Endothelial cell of umbilical vein (primary cell): ENCODE measurements at regions not wholly inside any gene's neighbourhood (a gene's known extent, or its start where the extent isn't known, plus 50 kb on each side); places are given as distances from the start of the nearest gene placed in this dataset.

Experiments
- CTCF ChIP-seq, 2 donors: IDR thresholded peaks; 1 replicate in 1 of 2; 2 replicates in 1 of 2; pipeline ENCODE4 v1.5.1; 2011; ENCODE audit warnings: low read length in 2 of 2, mild to moderate bottlenecking in 2 of 2, moderate library complexity in 2 of 2, control low read depth in 1 of 2, inconsistent platforms in 1 of 2, low read depth in 1 of 2; ENCODE audit not compliant: insufficient read depth in 1 of 2; ENCODE audit errors: extremely low read depth in 1 of 2
- EZH2 ChIP-seq: IDR thresholded peaks from 2 replicates; pipeline ENCODE4 v1.6.1; 2012; ENCODE audit warnings: borderline replicate concordance, low read depth, mild to moderate bottlenecking, moderate library complexity, low read length, inconsistent platforms; ENCODE audit not compliant: severe bottlenecking
- FOS ChIP-seq: IDR thresholded peaks from 2 replicates; pipeline ENCODE4 v1.6.1; 2011; ENCODE audit warnings: mild to moderate bottlenecking, low read length, moderate library complexity, borderline replicate concordance; ENCODE audit not compliant: insufficient read depth
- GATA2 ChIP-seq: IDR thresholded peaks from 2 replicates; pipeline ENCODE4 v1.7.0; 2011; ENCODE audit warnings: low read depth, mild to moderate bottlenecking, moderate library complexity, mixed read lengths, low read length; ENCODE audit not compliant: insufficient read length, insufficient read depth
- JUN ChIP-seq: IDR thresholded peaks from 2 replicates; pipeline ENCODE4 v1.6.1; 2011; ENCODE audit warnings: borderline replicate concordance, low read depth; ENCODE audit not compliant: insufficient read length, insufficient read depth
- MAX ChIP-seq: IDR thresholded peaks from 2 replicates; pipeline ENCODE4 v1.6.1; 2011; ENCODE audit not compliant: insufficient read depth, insufficient read length
- MYC ChIP-seq: IDR thresholded peaks from one replicate; pipeline ENCODE4 v1.6.1; 2011; ENCODE audit warnings: mild to moderate bottlenecking, low read depth, low read length
- POLR2A ChIP-seq: IDR thresholded peaks from 2 replicates; pipeline ENCODE4 v1.6.1; 2012; ENCODE audit warnings: low read depth, mild to moderate bottlenecking, control low read depth, low read length
- POLR2AphosphoS5 ChIP-seq: IDR thresholded peaks from 2 replicates; pipeline ENCODE4 v1.6.1; 2012; ENCODE audit warnings: low read depth, mild to moderate bottlenecking, control low read depth, low read length, moderate library complexity; ENCODE audit not compliant: insufficient read depth

- TF ChIP-seq CTCF (IDR thresholded peaks at IDR 0.05; ENCODE audit: extremely low read depth in 1 of 2, insufficient read depth in 1 of 2, low read depth in 1 of 2, low read length in 2 of 2) (no peak), JUN (no peak), MAX (no peak), EZH2 (no peak), POLR2A (no peak), POLR2AphosphoS5 (no peak), MYC (no peak), GATA2 (no peak), FOS (no peak)
Observed at GRCh38 chr10:21087476-21087875, 190.4 kb upstream of the NEBL start.
